Dedifferentiated amniotic fluid mesenchymal stem cell (primary cell): ENCODE measurements at regions not wholly inside any gene's neighbourhood (a gene's known extent, or its start where the extent isn't known, plus 50 kb on each side); places are given as distances from the start of the nearest gene placed in this dataset.
"Not testable (repeated sequence)": the region's sequence is repeated elsewhere in the genome, so short reads cannot be mapped to it uniquely, and the experiment has no call there.

Experiments
- DNase-seq: peaks from one replicate; pipeline ENCODE4 v3.0.0-alpha.2; 2016; ENCODE audit errors: extremely low spot score

DNA sequence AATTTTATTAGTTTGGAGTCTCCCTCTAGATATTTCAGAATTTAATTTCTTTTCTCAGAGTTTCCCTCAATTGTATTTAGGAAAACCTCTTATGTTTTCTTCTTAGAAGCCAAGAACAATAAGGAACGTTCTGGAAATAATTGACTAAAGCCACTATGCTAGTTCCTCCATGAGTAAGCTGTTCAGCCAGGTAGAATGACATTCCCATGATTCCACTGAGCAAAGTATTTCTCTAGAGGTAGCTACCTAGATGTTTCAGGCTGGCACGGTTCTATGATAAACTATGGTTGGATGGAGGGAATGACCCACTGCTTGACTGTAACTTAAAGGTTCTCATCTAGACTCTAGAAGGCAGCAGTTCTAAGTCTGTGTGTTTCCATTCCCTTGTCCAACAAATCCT is 62.4 kb downstream of the CLDN17 start:
- no peak for DNase-seq

DNA sequence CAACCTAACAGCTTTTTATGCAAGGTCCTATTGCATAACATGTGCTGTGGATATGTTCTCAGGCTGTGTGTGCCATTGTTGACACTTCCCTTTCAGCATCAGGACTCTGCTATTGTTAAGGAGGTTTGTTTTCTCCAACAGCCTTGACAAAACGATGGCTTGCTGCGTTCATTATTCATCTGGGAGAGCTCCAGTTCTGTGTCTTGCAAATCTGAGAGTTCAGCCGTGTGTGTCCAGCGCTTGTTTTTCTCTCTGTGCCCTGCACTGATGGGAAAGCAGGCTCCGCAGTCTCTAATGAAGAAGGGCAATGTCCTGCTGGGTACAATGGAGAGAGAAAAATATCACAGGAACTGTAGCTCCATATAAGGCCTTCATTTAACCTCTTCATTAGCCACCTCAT is 63.7 kb downstream of the CLDN17 start:
- no peak for DNase-seq

DNA sequence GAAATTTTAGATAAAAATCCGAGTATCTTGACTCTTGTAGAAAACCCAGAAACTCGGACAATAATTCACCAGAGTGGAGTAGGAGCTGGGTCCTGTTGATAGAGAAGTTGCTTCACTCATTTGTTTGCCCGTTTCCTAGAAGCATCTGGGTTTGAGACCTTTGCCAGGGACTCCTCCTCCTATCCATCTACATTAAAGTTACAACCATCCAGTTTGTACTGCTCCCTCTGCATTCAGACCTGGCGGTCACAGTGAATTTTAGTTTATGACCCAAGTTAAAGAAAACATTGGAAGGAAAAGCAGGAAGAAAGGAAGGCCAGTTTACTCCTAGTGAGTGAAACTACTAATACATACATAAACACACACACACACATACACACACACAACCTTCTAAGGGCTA is 64.6 kb downstream of the CLDN17 start:
- no peak for DNase-seq

GRCh38 chr21:30097791-30098190 is 68.8 kb downstream of the CLDN17 start:
- no peak for DNase-seq

DNA sequence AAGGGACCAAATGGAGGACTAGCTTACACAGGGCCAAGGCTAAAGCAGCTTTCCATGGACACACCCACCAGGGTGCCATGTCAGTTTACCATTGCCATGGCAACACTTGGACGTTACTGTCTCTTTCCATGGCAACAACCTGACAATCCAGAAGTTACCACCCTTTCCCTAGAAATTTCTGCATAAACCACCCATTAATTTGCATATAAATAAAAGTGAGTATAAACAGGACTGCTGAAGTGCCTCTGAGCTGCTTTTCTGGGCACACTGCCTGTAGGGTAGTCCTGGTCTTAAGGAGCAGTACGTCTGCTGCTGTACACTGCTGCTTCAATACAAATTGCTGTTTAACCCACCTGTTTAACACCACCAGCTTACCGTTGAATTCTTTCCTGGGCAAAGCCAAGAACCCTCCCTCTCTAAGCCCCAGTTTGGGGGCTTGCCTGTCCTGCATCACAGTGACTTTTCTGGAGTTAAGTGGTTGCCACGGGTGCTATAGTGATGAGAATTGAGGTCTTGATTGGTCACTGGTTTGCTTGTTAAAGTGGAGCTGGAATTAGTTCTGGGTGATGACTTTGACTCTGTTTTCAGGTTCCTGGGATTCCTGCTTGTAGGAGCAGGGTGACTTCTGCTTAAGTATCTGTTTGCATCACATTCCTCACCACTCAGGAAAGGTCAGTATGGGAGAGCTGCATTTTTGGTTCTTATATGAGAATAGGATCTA is 83.2 kb downstream of the CLDN17 start:
- no peak for DNase-seq

GRCh38 chr21:30081506-30081905 is 85.1 kb downstream of the CLDN17 start:
- no peak for DNase-seq

- no peak for DNase-seq
Observed at GRCh38 chr21:30072496-30072895, 94.1 kb downstream of the CLDN17 start.

DNA sequence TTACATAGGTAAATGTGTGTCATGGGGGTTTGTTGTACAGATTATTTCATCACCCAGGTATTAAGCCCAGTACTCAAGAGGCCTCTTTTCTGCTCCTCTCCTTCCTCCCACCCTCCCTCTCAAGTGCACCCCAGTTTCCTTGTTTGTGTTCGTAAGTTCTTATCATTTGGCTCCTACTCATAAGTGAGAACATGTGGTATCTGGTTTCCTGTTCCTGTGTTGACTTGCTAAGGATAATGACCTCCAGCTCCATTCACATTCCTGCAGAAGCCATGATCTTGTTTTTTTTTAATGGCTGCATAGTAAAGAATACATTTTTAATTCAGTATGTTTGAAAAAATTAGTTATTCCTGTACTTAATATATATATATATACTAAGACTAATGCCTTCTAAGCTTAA is 107.7 kb downstream of the CLDN17 start:
- DNase-seq = no peak

GRCh38 chr21:30057108-30057507 is 109.5 kb downstream of the CLDN17 start:
- DNase-seq = no peak

DNA sequence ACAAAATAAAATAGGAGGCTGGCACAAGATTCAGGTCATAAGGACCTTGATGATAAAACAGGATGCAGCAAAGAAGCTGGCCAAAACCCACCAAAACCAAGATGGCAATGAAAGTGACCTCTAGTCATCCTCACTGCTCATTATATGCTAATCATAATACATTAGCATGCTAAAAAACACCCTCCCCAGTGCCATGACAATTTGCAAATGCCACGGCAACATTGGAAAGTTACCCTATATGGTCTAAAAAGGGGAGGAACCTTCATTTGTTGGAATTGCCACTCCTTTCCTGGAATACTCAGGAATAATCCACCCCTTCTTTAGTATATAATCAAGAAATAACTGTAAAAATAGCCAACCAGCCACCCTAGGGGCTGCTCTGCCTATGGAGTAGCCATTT is 108.8 kb upstream of the GRIK1 start:
- no peak for DNase-seq

DNA sequence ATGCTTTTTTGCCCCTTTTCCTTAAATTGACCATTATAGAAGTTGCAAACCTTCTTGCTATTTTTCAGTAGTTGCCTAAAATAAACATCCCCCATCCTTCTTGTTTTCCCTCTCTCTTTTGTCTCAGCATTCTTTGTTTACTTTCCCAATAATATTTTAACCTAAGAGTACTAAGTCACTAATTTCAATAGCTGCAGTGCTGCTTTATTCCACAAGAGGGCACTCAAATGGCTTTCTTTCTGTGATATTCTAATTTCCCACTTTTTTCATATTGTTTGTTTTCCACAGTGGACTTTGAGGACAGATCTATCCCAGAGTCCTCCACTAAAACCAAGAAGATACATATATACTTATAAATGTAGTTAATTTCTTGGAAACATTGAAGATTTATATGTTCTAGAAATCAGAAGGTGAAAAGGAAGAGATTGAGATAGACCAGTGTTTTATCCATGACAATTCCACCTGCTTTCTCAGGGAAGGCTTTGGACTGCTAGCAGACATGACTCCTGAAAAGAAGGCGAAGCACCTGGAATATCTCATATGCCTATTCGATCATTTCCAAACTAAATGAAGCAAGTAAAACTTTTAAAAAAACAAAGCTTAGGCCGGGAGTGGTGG is 104.8 kb upstream of the GRIK1 start:
- DNase-seq = peak; percentile 45

DNA sequence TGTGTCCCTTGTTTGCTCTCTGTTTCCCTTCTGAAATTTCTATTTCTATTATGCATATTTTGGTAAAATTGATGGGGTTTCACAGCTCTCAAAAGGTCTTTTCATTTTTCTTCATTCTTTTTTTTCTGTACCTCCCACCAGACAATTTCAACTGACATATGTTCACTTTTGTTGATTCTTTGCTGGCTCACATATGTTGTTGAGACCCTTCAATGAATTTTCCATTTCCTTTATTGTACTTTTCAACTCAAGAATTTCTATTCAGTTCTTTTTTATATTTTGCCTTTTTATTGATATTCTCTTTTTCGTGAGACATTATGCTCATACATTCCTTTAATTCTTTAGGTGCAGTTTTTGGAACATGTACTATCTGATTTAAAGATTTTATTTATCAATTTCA is 102.6 kb upstream of the GRIK1 start:
- no peak for DNase-seq

DNA sequence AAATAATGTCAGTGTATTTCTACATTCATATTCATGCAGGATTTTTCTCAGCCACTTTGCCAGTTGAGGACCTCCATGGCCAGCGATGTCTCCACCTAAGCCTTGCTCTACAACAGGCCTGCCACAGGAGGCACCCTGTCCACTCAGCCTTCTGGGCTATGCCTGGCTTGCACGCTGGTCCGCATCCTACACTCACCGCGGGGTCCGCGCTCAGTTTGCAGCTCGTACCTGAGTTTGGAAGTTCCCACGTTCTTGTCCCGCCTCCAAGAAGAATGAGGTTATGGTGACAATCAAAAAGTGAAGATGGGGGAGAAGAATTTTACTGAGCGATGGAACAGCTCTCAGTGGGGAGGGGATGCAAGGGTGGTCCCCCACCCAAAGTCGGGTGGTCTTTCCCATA is 93.6 kb upstream of the GRIK1 start:
- no peak for DNase-seq

DNA sequence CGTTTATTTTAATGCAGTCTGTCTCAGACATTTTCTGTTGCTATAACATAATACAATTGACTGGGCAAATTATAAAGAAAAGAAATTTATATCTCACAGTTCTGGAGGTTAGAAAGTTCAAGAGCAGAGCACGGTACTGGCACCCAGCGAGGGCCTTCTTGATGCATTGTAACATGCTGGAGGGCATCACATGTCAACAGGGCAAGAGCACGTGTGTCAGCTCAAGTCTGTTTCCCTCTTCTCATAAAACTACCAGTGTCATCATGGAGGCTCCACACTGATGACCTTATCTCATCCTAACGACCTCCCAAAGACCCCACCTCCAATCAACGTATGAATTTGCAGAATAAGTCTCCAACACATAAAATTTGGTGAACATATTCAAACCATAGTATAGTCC is 90.6 kb upstream of the GRIK1 start:
- no peak for DNase-seq

GRCh38 chr21:30028537-30028936 is 88.7 kb upstream of the GRIK1 start:
- DNase-seq = no peak

DNA sequence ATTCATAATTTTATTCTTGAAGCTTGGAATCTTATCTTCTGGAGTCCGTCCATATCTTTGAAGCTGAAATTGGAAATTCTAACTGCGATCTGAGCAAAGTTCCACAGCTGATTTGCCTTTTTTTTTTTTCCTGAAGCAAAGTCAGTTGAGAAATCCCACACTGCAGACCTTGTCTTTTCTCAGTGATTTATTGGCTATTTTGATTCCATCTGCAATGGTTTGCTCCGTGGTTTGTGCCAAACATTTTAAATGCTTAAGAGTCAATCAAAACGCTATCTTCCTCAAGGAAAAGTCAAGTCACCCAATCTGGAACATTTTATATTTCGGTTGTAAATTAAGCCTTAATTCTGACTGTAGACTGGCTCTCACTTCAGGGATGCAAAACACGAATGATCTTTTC is 88.2 kb upstream of the GRIK1 start:
- no peak for DNase-seq

- not testable (repeated sequence) for DNase-seq
Observed at GRCh38 chr21:30023056-30023455, 83.3 kb upstream of the GRIK1 start.

GRCh38 chr21:30014886-30015285 is 75.1 kb upstream of the GRIK1 start:
- no peak for DNase-seq

DNA sequence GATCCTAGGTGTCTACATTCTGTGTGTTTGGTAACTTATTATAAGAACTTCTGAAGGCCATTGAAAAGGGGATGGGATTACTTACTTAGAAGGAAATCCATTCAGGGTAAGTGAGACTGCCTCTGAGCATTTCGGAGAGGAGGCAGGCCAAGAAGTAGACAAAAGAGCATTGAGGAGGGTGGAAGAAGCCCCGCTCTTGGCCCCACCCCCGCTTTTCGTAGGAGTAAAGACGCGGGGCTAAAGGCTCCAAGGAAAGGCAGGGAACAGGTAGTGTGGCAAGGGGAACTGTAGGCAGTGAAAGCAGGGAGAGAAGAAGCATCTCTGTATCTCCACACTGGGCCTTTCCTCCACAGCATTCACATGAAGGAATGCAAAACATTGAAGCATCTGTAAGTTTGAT is 51.8 kb upstream of the GRIK1 start:
- DNase-seq = no peak

- DNase-seq = no peak
Observed at GRCh38 chr21:29989634-29990234, 49.9 kb upstream of the GRIK1 start.
